ENCODE measurements at regions not wholly inside any gene's neighbourhood (a gene's known extent, or its start where the extent isn't known, plus 50 kb on each side); places are given as distances from the start of the nearest gene placed in this dataset.

GRCh38 chr2:106339132-106339531 is 129.1 kb downstream of the RGPD3 start (continued):
- TF ChIP-seq REST (IDR thresholded peaks at IDR 0.05; ENCODE audit: borderline replicate concordance) (no peak), REST (CRISPR knock-in tag; IDR thresholded peaks at IDR 0.05; ENCODE audit: low read depth) (no peak), ZNF12 (CRISPR knock-in tag; IDR thresholded peaks at IDR 0.05) (no peak), EP400 (IDR thresholded peaks at IDR 0.05) (no peak), EP300 (IDR thresholded peaks at IDR 0.05; ENCODE audit: low read length) (no peak)
- TF ChIP-seq, protein P1, sequence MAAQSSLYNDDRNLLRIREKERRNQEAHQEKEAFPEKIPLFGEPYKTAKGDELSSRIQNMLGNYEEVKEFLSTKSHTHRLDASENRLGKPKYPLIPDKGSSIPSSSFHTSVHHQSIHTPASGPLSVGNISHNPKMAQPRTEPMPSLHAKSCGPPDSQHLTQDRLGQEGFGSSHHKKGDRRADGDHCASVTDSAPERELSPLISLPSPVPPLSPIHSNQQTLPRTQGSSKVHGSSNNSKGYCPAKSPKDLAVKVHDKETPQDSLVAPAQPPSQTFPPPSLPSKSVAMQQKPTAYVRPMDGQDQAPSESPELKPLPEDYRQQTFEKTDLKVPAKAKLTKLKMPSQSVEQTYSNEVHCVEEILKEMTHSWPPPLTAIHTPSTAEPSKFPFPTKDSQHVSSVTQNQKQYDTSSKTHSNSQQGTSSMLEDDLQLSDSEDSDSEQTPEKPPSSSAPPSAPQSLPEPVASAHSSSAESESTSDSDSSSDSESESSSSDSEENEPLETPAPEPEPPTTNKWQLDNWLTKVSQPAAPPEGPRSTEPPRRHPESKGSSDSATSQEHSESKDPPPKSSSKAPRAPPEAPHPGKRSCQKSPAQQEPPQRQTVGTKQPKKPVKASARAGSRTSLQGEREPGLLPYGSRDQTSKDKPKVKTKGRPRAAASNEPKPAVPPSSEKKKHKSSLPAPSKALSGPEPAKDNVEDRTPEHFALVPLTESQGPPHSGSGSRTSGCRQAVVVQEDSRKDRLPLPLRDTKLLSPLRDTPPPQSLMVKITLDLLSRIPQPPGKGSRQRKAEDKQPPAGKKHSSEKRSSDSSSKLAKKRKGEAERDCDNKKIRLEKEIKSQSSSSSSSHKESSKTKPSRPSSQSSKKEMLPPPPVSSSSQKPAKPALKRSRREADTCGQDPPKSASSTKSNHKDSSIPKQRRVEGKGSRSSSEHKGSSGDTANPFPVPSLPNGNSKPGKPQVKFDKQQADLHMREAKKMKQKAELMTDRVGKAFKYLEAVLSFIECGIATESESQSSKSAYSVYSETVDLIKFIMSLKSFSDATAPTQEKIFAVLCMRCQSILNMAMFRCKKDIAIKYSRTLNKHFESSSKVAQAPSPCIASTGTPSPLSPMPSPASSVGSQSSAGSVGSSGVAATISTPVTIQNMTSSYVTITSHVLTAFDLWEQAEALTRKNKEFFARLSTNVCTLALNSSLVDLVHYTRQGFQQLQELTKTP (IDR thresholded peaks at IDR 0.05; ENCODE audit: low read depth in 1 of 2, partially characterized antibody in 2 of 2), result no peak

Data from K562 (cell line).